OCI-LY1 (cell line): ENCODE measurements at regions not wholly inside any gene's neighbourhood (a gene's known extent, or its start where the extent isn't known, plus 50 kb on each side); places are given as distances from the start of the nearest gene placed in this dataset.
A peak's percentile ranks its signal among the peaks of the same experiment; 100 is the strongest.

Experiments
- H2AFZ ChIP-seq: fragments of 200-600 bp; sonication (generic), shearing (Covaris generic); 2 replicates; pipeline ENCODE4 v1.6.0; 2014; ENCODE audit warnings: antibody characterized with exemption, mild to moderate bottlenecking, low read length
- H3F3A ChIP-seq: fragments of 200-600 bp; sonication (generic), shearing (Covaris generic); 2 replicates; pipeline ENCODE4 v1.6.0; 2014; ENCODE audit warnings: mild to moderate bottlenecking, antibody characterized with exemption, low read length, moderate library complexity; ENCODE audit not compliant: insufficient read depth
- H3K27ac ChIP-seq: fragments of 200-600 bp; sonication (generic); 2 replicates; pipeline ENCODE4 v1.5.1; 2014; ENCODE audit warnings: low read length, mixed run types, mild to moderate bottlenecking, low read depth; ENCODE audit not compliant: poor library complexity, severe bottlenecking
- H3K27me3 ChIP-seq: fragments of 200-600 bp; sonication (generic); 2 replicates; pipeline ENCODE4 v1.6.0; 2014; ENCODE audit warnings: antibody characterized with exemption, mild to moderate bottlenecking, low read length, moderate library complexity; ENCODE audit not compliant: insufficient read depth
- H3K36me3 ChIP-seq: fragments of 200-600 bp; sonication (generic); 2 replicates; pipeline ENCODE4 v1.6.1; 2014; ENCODE audit warnings: mild to moderate bottlenecking, antibody characterized with exemption, low read length, moderate library complexity, mixed read lengths; ENCODE audit not compliant: insufficient read depth
- H3K4me1 ChIP-seq: fragments of 200-600 bp; sonication (generic); 2 replicates; pipeline ENCODE4 v1.5.1; 2014; ENCODE audit warnings: mild to moderate bottlenecking, low read length, moderate library complexity; ENCODE audit not compliant: insufficient read depth, severe bottlenecking
- H3K4me2 ChIP-seq: fragments of 200-600 bp; sonication (generic), shearing (Covaris generic); 2 replicates; pipeline ENCODE4 v1.6.1; 2014; ENCODE audit warnings: low read length
- H3K4me3 ChIP-seq: fragments of 200-600 bp; sonication (generic); 2 replicates; pipeline ENCODE4 v1.5.1; 2014; ENCODE audit warnings: low read length, low read depth, mild to moderate bottlenecking, mixed read lengths; ENCODE audit not compliant: poor library complexity, severe bottlenecking
- H3K79me2 ChIP-seq: fragments of 200-600 bp; shearing (Covaris generic); 2 replicates; pipeline ENCODE4 v1.6.1; 2016; ENCODE audit warnings: mixed run types, low read length, mixed read lengths; ENCODE audit not compliant: insufficient read depth
- H3K9ac ChIP-seq: fragments of 200-600 bp; sonication (generic), shearing (Covaris generic); 2 replicates; pipeline ENCODE4 v1.6.1; 2014; ENCODE audit warnings: mild to moderate bottlenecking, low read length, mixed read lengths
- H3K9me2 ChIP-seq: fragments of 200-600 bp; sonication (generic), shearing (Covaris generic); 2 replicates; pipeline ENCODE4 v1.6.1; 2014; ENCODE audit warnings: low read depth, mild to moderate bottlenecking, low read length, mixed read lengths
- H3K9me3 ChIP-seq: fragments of 200-600 bp; shearing (Covaris generic); 2 replicates; pipeline ENCODE4 v1.6.1; 2014; ENCODE audit warnings: low read length, mixed read lengths
- H4K20me1 ChIP-seq: fragments of 200-600 bp; sonication (generic), shearing (Covaris generic); 2 replicates; pipeline ENCODE4 v1.6.0; 2016; ENCODE audit warnings: mild to moderate bottlenecking, low read length; ENCODE audit not compliant: insufficient read depth
- CTCF ChIP-seq: fragments of 200-600 bp; sonication (generic), shearing (Covaris generic); IDR thresholded peaks from 2 replicates; pipeline ENCODE4 v1.5.1; 2017; ENCODE audit warnings: mild to moderate bottlenecking, antibody characterized with exemption, low read length, moderate library complexity, mixed read lengths
- EZH2 ChIP-seq: fragments of 200-600 bp; sonication (generic), shearing (Covaris generic); IDR thresholded peaks from 2 replicates; pipeline ENCODE4 v1.8.0; 2017; ENCODE audit warnings: borderline replicate concordance, mixed run types, mild to moderate bottlenecking, antibody characterized with exemption, low read length, moderate library complexity, mixed read lengths

GRCh38 chr3:17905996-17906395 is 163.6 kb upstream of the TBC1D5 start:
- Histone ChIP-seq H3K27me3 (no peaks in the 10 kb centered on the region), H3F3A (no peaks in the 10 kb centered on the region), H3K27ac (no peak overlapping the region), H3K36me3 (no peaks in the 10 kb centered on the region), H3K79me2 (no peaks in the 10 kb centered on the region), H3K4me1 (no peaks in the 10 kb centered on the region), H3K9me2 (no peaks in the 10 kb centered on the region), H4K20me1 (no peaks in the 10 kb centered on the region), H3K4me3 (no peak overlapping the region), H3K9me3 (no peaks in the 10 kb centered on the region), H3K9ac (no peak overlapping the region), H2AFZ (no peak overlapping the region), H3K4me2 (no peak overlapping the region)
- TF ChIP-seq EZH2 (no peak), CTCF (no peak)

GRCh38 chr3:17901893-17902292 is 159.5 kb upstream of the TBC1D5 start:
- Histone ChIP-seq H3F3A (no peaks in the 10 kb centered on the region), H3K27ac (no peak overlapping the region), H3K4me2 (no peak overlapping the region), H2AFZ (no peak overlapping the region), H3K9me3 (no peaks in the 10 kb centered on the region), H3K4me1 (no peaks in the 10 kb centered on the region), H3K4me3 (no peak overlapping the region), H3K9ac (no peak overlapping the region), H3K27me3 (no peaks in the 10 kb centered on the region), H4K20me1 (no peaks in the 10 kb centered on the region), H3K9me2 (no peaks in the 10 kb centered on the region), H3K36me3 (no peaks in the 10 kb centered on the region), H3K79me2 (no peaks in the 10 kb centered on the region)
- TF ChIP-seq CTCF, result no peak
- TF ChIP-seq EZH2, result no peak

- H3K9me3 ChIP-seq, result no peaks in the 10 kb centered on the region
- no peak overlapping the region for H3K4me2 ChIP-seq
- no peaks in the 10 kb centered on the region for H3K79me2 ChIP-seq
- H3K4me1 ChIP-seq, result no peaks in the 10 kb centered on the region
- no peaks in the 10 kb centered on the region for H3F3A ChIP-seq
- H3K27ac ChIP-seq, result no peak overlapping the region
- H3K9me2 ChIP-seq, result no peaks in the 10 kb centered on the region
- no peak overlapping the region for H3K4me3 ChIP-seq
- no peaks in the 10 kb centered on the region for H4K20me1 ChIP-seq
- H3K9ac ChIP-seq, result no peak overlapping the region
- no peaks in the 10 kb centered on the region for H3K36me3 ChIP-seq
- no peak overlapping the region for H2AFZ ChIP-seq
- no peaks in the 10 kb centered on the region for H3K27me3 ChIP-seq
- peak; percentile 82 for TF ChIP-seq CTCF
- no peak for TF ChIP-seq EZH2
Observed at GRCh38 chr3:17894434-17895060, 152.1 kb upstream of the TBC1D5 start.
